ENCODE measurements at regions not wholly inside any gene's neighbourhood (a gene's known extent, or its start where the extent isn't known, plus 50 kb on each side); places are given as distances from the start of the nearest gene placed in this dataset.

DNA sequence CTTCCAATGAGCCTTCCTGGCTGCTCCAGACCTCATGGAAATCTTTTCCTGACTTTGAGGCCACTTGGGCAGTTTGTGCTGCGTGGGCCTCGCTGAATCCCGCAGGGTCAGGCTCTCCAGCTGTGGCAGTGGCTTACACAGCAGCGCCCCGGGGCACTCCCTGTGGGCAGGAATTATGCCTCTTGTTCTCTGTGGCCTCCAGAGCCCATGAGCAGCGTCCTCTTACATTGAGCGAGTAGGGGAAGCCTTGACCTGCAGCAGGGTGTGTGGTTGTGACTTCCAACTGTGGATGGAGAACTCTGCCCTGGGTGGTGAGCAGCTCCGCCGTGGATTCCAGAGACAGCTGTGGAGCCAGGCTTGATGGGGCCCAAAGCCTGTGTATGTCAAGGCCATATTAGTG, 180.8 kb downstream of the GLI2 start:
- H3K79me2 ChIP-seq (ENCODE audit: insufficient read depth, low read length): no peaks in the 10 kb centered on the region
- DNase-seq (ENCODE audit: low spot score) (no peak), ATAC-seq (no peak), FAIRE-seq (no peak)
- no peak overlapping the region for H3K4me3 ChIP-seq (replicated peaks in 1 of 3; ENCODE audit: insufficient read depth in 1 of 3, low read depth in 2 of 3, low read length in 3 of 3)
- peaks cover 12 to 64% of the 10 kb centered on the region in 2 experiments for H3K27me3 ChIP-seq (ENCODE audit: control insufficient read depth in 1 of 2, insufficient read depth in 2 of 2, low read length in 2 of 2)
- intact Hi-C loops (cut with micrococcal nuclease; ENCODE audit: unreplicated experiment): no loop called here
- H3K9ac ChIP-seq (ENCODE audit: insufficient read depth, low read depth, low read length): no peak overlapping the region
- no peak overlapping the region for H3K27ac ChIP-seq (ENCODE audit: extremely low read length, insufficient read depth, low read length)
- no peak for TF ChIP-seq EHMT2 (IDR thresholded peaks at IDR 0.05; ENCODE audit: borderline replicate concordance, low read depth, low read length)
- TF ChIP-seq ZNF136 (CRISPR knock-in tag; IDR thresholded peaks at IDR 0.05; ENCODE audit: low read depth): no peak
- no peak for TF ChIP-seq AGO1 (IDR thresholded peaks at IDR 0.05; ENCODE audit: low read depth, low read length, poor library complexity, severe bottlenecking)
- no peak for TF ChIP-seq ZNF329 (CRISPR knock-in tag; IDR thresholded peaks at IDR 0.05; ENCODE audit: low read depth)
- no peak for TF ChIP-seq ZNF253 (CRISPR knock-in tag; IDR thresholded peaks at IDR 0.05; ENCODE audit: borderline replicate concordance)
- no peak for TF ChIP-seq RORA (CRISPR knock-in tag; IDR thresholded peaks at IDR 0.05)
- TF ChIP-seq CCDC6 (CRISPR knock-in tag; IDR thresholded peaks at IDR 0.05): no peak
- TF ChIP-seq ZIK1 (CRISPR knock-in tag; IDR thresholded peaks at IDR 0.05; ENCODE audit: borderline replicate concordance, low read depth): no peak
- TF ChIP-seq IKZF4 (CRISPR knock-in tag; IDR thresholded peaks at IDR 0.05; ENCODE audit: borderline replicate concordance, low read depth, not compliant biosample characterization): no peak
- no peak for TF ChIP-seq GABPA (IDR thresholded peaks at IDR 0.05; ENCODE audit: low read depth, low read length)
- TF ChIP-seq GABPA (CRISPR knock-in tag; IDR thresholded peaks at IDR 0.05; ENCODE audit: low read depth): no peak
- no peak for TF ChIP-seq MAFK (conservative IDR thresholded peaks at IDR 0.05 in 1 of 2, IDR thresholded peaks at IDR 0.05 in 1 of 2; ENCODE audit: low read length in 2 of 2)
- TF ChIP-seq SMARCE1 (IDR thresholded peaks at IDR 0.05; ENCODE audit: borderline replicate concordance): no peak
- no peak for TF ChIP-seq IRF2 (CRISPR knock-in tag; IDR thresholded peaks at IDR 0.05)
- TF ChIP-seq SOX6 (IDR thresholded peaks at IDR 0.05): no peak
- TF ChIP-seq SOX6 (CRISPR knock-in tag; IDR thresholded peaks at IDR 0.05): no peak
- no peak for TF ChIP-seq ZNF33A (CRISPR knock-in tag; IDR thresholded peaks at IDR 0.05; ENCODE audit: borderline replicate concordance)
- no peak for TF ChIP-seq ZNF724P (CRISPR knock-in tag; IDR thresholded peaks at IDR 0.05; ENCODE audit: borderline replicate concordance)
- no peak for TF ChIP-seq HHEX (CRISPR knock-in tag; IDR thresholded peaks at IDR 0.05)
- TF ChIP-seq, protein P1, sequence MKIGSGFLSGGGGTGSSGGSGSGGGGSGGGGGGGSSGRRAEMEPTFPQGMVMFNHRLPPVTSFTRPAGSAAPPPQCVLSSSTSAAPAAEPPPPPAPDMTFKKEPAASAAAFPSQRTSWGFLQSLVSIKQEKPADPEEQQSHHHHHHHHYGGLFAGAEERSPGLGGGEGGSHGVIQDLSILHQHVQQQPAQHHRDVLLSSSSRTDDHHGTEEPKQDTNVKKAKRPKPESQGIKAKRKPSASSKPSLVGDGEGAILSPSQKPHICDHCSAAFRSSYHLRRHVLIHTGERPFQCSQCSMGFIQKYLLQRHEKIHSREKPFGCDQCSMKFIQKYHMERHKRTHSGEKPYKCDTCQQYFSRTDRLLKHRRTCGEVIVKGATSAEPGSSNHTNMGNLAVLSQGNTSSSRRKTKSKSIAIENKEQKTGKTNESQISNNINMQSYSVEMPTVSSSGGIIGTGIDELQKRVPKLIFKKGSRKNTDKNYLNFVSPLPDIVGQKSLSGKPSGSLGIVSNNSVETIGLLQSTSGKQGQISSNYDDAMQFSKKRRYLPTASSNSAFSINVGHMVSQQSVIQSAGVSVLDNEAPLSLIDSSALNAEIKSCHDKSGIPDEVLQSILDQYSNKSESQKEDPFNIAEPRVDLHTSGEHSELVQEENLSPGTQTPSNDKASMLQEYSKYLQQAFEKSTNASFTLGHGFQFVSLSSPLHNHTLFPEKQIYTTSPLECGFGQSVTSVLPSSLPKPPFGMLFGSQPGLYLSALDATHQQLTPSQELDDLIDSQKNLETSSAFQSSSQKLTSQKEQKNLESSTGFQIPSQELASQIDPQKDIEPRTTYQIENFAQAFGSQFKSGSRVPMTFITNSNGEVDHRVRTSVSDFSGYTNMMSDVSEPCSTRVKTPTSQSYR (CRISPR knock-in tag; IDR thresholded peaks at IDR 0.05; ENCODE audit: borderline replicate concordance): no peak
- H3K36me3 ChIP-seq (replicated peaks in 1 of 2; ENCODE audit: control insufficient read depth in 1 of 2, insufficient read depth in 2 of 2, low read length in 2 of 2): no peaks in the 10 kb centered on the region
- no TSS peak for BruUV-seq (replicated peaks)
- 52% methylated on average over 8 of the region's 9 CpGs for WGBS (ENCODE audit: low lambda C conversion rate)
- H2AFZ ChIP-seq (ENCODE audit: low read length): no peak overlapping the region
- in situ Hi-C loops (cut with HindIII; ENCODE audit: extremely low pct_ligation_motif_present, low pct_unique_long_range_greater_than_20kb): no loop called here
- peaks cover 10% of the 10 kb centered on the region for H3K4me1 ChIP-seq (ENCODE audit: insufficient read depth, low read length)
- H4K20me1 ChIP-seq (ENCODE audit: insufficient read depth, low read length): no peaks in the 10 kb centered on the region; the same call in 1 of the 2 replicates
- POLR2A ChIA-PET: no interaction called here
- H3K9me3 ChIP-seq (ENCODE audit: low read length): no peaks in the 10 kb centered on the region
- no peak overlapping the region for H3K4me2 ChIP-seq (ENCODE audit: low read depth, low read length)
- CTCF ChIA-PET (ENCODE audit: low intra/inter-chr PET ratio, low total read pairs): no interaction called here

Measured in HepG2 (cell line).